GM13977 (cell line): ENCODE measurements at regions not wholly inside any gene's neighbourhood (a gene's known extent, or its start where the extent isn't known, plus 50 kb on each side); places are given as distances from the start of the nearest gene placed in this dataset.

Source experiments
- DNase-seq: peaks from one replicate; pipeline ENCODE4 v3.0.0; 2012; ENCODE audit warnings: low spot score
- in situ Hi-C: fragments of 300-500 bp; cut with MboI; formaldehyde crosslinking; loops from one replicate; pipeline ENCODE4 v1.12.0; 2022; ENCODE audit warnings: low sequenced_read_pairs, low pct_unique_long_range_greater_than_20kb, mixed read lengths, inconsistent platforms; ENCODE audit not compliant: unreplicated experiment
- TF ChIP-seq, protein P1 (sequence below): IDR thresholded peaks from 2 replicates; pipeline ENCODE4 v1.5.1; 2012; ENCODE audit warnings: mild to moderate bottlenecking, control low read depth; ENCODE audit not compliant: insufficient read depth; ENCODE audit errors: extremely low read depth, missing control alignments

DNA sequence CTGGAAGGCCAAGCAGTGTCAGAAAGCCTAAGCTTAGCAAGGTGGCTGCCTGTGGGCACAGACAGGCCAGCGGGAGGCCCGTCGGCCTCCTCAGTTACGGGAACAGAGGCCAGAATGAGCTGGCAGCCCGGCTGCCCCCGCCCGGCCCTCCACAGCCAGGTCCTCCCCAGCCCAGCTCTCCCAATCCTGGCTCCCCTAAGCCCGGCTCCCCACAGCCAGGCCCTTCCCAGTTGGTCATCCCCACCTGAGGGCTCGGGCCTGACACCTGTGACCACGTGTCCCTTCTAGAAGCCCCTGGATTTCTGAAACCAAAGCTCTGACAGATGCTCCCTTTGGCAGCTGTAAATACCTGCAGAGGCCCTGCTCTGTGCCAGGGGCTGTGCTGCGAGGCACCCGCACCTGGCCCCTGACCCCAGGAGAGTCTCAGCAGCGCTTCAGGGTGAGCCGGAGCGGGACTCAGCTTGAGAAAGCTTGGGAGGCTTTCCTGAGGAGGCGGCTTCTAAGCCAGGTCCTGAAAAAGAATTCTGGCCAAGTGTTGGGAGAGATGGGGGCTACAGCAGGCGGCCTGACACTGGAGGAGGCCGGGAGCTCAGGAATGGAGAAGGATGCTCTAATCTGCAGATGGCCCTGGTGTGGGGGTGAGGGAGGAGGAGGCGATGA, 80.4 kb upstream of the OLFM1 start:
- TF ChIP-seq, protein P1, sequence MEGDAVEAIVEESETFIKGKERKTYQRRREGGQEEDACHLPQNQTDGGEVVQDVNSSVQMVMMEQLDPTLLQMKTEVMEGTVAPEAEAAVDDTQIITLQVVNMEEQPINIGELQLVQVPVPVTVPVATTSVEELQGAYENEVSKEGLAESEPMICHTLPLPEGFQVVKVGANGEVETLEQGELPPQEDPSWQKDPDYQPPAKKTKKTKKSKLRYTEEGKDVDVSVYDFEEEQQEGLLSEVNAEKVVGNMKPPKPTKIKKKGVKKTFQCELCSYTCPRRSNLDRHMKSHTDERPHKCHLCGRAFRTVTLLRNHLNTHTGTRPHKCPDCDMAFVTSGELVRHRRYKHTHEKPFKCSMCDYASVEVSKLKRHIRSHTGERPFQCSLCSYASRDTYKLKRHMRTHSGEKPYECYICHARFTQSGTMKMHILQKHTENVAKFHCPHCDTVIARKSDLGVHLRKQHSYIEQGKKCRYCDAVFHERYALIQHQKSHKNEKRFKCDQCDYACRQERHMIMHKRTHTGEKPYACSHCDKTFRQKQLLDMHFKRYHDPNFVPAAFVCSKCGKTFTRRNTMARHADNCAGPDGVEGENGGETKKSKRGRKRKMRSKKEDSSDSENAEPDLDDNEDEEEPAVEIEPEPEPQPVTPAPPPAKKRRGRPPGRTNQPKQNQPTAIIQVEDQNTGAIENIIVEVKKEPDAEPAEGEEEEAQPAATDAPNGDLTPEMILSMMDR, result no peak
- no peak for DNase-seq
- in situ Hi-C loops, result no loop called here

DNA sequence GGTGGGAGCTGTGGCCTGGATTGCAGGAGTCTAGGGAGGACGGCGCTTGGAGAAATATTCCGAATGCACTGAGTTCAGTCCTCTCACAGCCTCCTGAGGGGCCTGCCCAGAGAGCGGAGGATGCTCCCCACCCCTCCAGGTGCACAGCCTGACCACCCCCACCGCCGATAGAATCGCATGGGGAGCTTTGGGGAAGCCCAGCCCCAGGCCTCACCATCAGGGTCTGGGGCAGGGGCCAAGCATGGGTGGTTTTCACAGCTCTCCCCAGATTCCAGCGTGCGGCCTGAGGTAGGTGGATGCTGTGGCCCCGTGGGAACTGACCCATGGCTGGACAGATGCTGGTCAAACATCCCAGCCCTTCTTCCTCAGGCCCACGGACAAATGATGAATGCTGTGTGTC, 79.9 kb upstream of the OLFM1 start:
- TF ChIP-seq, protein P1, result no peak
- DNase-seq, result no peak
- in situ Hi-C loops, result no loop called here

DNA sequence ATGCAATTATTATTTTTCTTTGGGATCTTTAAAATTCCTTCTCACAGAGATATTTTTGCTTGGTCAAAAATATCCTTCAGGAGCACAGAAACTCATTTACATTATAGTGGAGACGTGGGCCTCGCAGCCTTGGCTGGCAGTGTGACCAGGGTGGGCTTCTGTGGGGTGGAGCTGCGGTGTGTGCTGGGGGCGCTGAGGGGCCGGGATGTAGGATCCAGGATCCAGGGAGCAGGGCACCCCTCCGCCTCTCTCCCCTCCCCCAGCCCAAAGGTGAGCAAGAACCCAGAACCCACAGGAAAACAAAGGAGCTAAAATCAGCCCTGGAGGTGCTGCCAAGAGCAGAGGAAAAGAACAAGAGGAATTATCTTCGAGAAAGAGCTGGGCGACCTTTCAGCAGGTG, 79.1 kb upstream of the OLFM1 start:
- TF ChIP-seq, protein P1, result no peak
- DNase-seq, result no peak
- in situ Hi-C loops, result no loop called here

- DNase-seq, result no peak
- in situ Hi-C loops, result no loop called here
- TF ChIP-seq, protein P1, result no peak
Observed at GRCh38 chr9:135009051-135009560, 78.4 kb upstream of the OLFM1 start.

DNA sequence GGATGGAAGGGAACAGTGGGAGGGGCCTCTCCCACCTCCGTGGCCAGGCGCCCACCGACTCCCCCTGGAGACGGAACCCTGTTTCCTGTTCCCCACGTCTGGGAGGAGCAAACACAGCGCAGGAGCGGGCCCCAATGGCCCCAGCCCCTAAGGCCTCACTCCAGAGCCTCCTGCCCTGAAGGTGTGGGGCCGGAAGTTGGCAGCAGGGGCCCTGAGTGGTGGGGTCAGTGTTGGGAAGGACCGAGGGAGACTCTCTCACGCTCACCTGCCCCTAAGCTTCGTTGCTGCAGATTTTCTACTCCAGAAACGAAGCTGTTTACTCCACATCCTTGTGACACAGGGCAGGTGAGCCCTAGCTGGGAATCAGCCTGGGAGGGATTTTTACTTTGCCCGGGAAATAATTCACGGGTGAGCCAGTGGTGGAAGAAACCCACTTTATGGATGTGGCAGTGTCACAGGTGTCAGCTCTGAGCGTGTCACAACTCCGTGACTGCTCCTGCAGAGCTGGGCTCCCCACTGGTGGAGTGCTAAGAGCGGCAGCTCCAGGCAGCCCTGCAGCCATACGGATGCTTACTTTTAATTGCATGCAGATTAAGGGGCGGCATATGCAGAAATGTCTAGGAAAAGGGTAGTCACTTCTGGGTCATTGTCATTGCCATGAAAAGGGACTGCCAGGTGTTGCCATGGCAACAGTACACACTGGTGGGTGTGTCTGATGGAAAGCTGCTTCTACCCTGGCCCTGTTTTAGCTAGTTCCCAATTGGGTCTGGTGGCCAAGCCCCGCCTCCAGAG, 77.5 kb upstream of the OLFM1 start:
- in situ Hi-C loops, result no loop called here
- TF ChIP-seq, protein P1, result no peak
- DNase-seq, result no peak

GRCh38 chr9:135010586-135010860, 76.9 kb upstream of the OLFM1 start:
- in situ Hi-C loops, result no loop called here
- no peak for DNase-seq
- TF ChIP-seq, protein P1, result no peak
